ENCODE measurements at regions not wholly inside any gene's neighbourhood (a gene's known extent, or its start where the extent isn't known, plus 50 kb on each side); places are given as distances from the start of the nearest gene placed in this dataset.
"Not testable (repeated sequence)": the region's sequence is repeated elsewhere in the genome, so short reads cannot be mapped to it uniquely, and the experiment has no call there.

- not testable (repeated sequence) for DNase-seq
Observed at GRCh38 chr5:100983601-100984000, 80.5 kb upstream of the ST8SIA4 start.

GRCh38 chr5:100974082-100974481 lies 71.0 kb upstream of the ST8SIA4 start:
- no peak for DNase-seq

DNA sequence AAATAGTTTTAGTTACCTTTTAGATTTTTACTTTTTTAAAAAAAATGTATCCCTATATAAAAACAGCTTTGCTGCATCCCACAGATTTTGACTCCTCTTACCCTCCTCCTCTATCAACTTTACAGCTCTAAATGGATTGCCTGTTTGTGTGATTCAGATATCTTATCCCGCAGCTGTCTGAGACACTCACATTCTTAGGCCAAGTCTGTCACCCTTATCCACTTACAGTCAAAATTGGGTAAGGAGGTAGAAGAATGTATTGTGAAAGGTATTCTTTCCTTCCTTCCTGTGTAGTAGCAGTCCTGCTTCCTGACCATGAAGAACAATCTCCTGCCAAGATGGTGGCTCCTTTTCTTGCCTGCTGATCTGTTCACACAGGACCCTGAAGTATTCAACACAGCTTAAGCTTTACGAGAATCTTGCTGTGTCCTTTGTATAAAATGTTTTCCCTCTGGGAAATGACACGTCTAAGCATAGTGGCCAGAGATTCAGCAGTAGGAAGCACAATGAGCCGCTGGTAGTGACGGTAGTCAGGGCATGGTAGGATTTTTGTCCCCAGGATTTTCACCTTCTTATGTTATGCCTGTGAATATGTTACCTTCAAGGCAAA lies 67.7 kb upstream of the ST8SIA4 start:
- DNase-seq, result no peak

GRCh38 chr5:100965291-100965690 lies 62.2 kb upstream of the ST8SIA4 start:
- DNase-seq, result no peak

All from kidney glomerular epithelial cell (primary cell).